Spinal cord (tissue), 9 donors: ENCODE measurements at regions not wholly inside any gene's neighbourhood (a gene's known extent, or its start where the extent isn't known, plus 50 kb on each side); places are given as distances from the start of the nearest gene placed in this dataset.

ENCODE experiments used
- DNase-seq, 6 donors: peaks; one replicate each; pipeline versions ENCODE4 v3.0.0 to v3.0.0-alpha.2; 2013 to 2015; ENCODE audit warnings: low spot score in 6 of 6, low read depth in 4 of 6
- H3K27ac ChIP-seq: one replicate; pipeline ENCODE4 v1.5.1; 2013; ENCODE audit warnings: low read depth, low read length, control low read depth
- H3K27me3 ChIP-seq: one replicate; pipeline ENCODE4 v1.6.1; 2013; ENCODE audit warnings: low read length; ENCODE audit not compliant: control insufficient read depth, insufficient read depth
- H3K36me3 ChIP-seq: one replicate; pipeline ENCODE4 v1.6.1; 2013; ENCODE audit warnings: low read length; ENCODE audit not compliant: control insufficient read depth, insufficient read depth
- H3K4me1 ChIP-seq: one replicate; pipeline ENCODE4 v1.6.1; 2013; ENCODE audit warnings: low read length; ENCODE audit not compliant: control insufficient read depth, insufficient read depth
- H3K4me3 ChIP-seq: one replicate; pipeline ENCODE4 v1.5.1; 2013; ENCODE audit warnings: low read depth, low read length, control low read depth
- H3K9me3 ChIP-seq: one replicate; pipeline ENCODE4 v1.6.1; 2013; ENCODE audit warnings: low read length; ENCODE audit not compliant: control insufficient read depth, insufficient read depth
- WGBS: methylation state at CpG from one replicate; pipeline ENCODE4 v1.1.5; 2013; ENCODE audit warnings: missing lambda C conversion rate; ENCODE audit not compliant: insufficient coverage; 5-methylcytosine and 5-hydroxymethylcytosine counted together
- donor health status: healthy.

DNA sequence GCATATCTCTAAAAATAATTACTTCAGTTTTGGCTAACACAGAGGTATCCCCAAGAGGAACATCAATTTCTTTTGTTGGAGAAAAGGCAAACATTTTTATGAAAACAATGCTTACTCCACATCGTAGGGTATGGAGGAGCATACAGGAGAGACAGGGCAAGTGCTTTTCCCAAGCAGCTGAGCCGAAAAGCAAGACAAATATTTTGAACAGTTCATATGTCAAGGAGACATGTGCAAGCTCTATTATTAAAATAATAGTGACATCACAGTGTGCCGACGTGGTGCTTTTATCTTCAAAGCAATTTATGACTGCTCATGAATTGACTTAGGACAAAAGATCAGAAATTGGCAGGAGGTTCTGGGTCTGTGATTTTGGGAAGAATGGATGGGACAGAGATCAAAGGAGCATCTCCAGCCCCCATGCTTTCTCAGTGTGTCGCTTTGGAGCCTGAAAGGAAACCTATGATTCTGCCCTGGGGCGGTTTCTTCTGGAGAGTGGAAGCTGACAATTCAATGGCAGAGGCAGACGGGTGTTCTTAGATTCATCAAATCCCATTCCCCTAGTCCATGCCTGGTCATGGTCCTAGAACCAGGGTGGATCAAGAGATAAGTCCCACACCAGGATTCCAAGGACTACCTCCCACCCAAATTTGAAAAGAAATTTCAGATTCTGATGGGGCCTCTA lies 97.1 kb downstream of the JCAD start:
- no peak overlapping the region for H3K4me3 ChIP-seq
- no peaks in the 10 kb centered on the region for H3K27me3 ChIP-seq
- DNase-seq: peak in 1 of 6 donors; percentile 67
- H3K36me3 ChIP-seq: no peaks in the 10 kb centered on the region
- no peaks in the 10 kb centered on the region for H3K9me3 ChIP-seq
- H3K27ac ChIP-seq: peak overlapping the region; percentile 4
- peaks cover 14% of the 10 kb centered on the region for H3K4me1 ChIP-seq
- WGBS: 27% methylated on average over 2 of the region's 7 CpGs

DNA sequence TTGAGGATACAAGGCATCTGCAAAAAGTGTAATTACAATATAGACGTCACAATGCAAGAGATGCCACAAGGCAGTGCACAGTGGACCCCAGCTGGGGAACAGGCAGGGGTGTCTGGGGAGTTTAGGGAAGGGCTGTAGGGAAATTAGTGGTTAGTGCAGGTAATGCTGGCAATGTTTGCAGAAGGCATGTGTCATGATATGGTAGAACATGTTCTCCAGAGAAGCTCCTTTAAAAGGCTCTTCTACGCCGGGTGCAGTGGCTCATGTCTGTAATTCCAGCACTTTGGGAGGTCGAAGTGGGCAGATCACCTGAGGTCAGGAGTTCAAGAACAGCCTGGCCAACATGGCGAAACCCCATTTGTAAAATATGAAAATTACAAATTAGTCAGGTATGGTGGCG lies 98.0 kb downstream of the JCAD start:
- Histone ChIP-seq H3K27me3 (no peaks in the 10 kb centered on the region), H3K4me1 (peaks cover 14% of the 10 kb centered on the region), H3K4me3 (no peak overlapping the region), H3K27ac (peak overlapping the region; percentile 49), H3K9me3 (no peaks in the 10 kb centered on the region), H3K36me3 (no peaks in the 10 kb centered on the region)
- WGBS: 100% methylated on average over 1 of the region's 6 CpGs
- DNase-seq: no peak

DNA sequence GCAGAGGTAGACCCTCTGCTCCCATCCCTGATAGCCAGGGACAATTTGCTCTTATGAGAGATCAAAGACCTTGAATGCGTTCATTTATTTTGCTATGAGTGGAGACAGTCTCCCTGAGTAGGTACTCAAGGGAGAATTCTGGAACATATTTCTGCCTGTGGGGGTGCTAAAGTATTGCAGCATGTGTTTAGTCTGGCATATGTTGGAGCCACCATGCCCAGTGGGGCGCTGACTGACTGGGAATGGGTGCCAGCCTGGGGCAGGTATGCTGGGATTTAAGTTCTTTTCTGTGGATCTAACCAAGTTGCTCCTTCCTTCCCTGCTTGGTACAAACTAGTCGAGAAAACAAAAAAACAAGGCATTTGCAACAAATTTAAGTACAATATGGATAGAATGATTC lies 99.1 kb downstream of the JCAD start:
- WGBS: 86% methylated on average over 2 of the region's 3 CpGs
- Histone ChIP-seq H3K27ac (peak overlapping the region; percentile 35), H3K9me3 (no peaks in the 10 kb centered on the region), H3K4me1 (peaks cover 14% of the 10 kb centered on the region), H3K36me3 (no peaks in the 10 kb centered on the region), H3K27me3 (no peaks in the 10 kb centered on the region), H3K4me3 (no peak overlapping the region)
- DNase-seq: no peak

DNA sequence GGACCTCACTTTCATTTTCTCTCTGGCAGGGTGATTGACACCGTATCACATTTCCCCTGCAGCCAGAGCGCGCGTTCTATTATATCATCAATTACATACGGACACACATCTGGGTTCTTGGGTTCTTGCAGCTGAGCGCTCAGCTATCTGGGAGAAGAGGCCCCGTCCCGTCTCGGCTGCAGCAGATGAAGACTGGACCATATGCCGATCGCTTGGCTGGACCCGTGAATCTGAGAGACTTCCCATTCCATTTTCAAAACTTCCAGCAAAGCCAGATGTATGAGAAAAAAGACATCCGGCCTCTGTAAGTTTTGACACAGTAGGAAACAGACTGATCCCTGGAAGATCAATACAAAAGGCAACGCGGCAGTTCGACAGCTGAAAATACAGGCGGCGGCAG lies 99.8 kb downstream of the JCAD start:
- Histone ChIP-seq H3K27me3 (no peaks in the 10 kb centered on the region), H3K27ac (peak overlapping the region; percentile 65), H3K4me1 (peaks cover 14% of the 10 kb centered on the region), H3K9me3 (no peaks in the 10 kb centered on the region), H3K4me3 (no peak overlapping the region), H3K36me3 (no peaks in the 10 kb centered on the region)
- no peak for DNase-seq
- 90% methylated on average over 10 of the region's 18 CpGs for WGBS

DNA sequence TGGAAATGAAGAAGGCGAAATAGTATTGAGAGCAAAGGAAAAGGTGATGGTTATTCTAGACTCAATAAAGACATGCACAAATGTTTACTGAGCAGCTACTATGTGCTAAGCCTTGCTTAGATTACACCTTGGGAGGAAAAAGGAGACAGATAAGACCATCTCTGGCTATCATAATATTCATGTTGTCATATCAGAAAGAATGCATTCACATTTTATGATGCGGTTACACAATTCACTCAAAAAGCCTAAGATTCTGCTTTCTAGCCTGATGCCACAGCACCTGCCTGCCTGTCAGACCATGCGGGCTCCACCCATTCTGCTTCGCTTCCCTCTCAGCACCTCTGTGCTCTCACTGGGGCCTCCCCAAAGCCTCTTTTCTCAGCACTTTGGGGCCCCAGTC lies 100.9 kb downstream of the JCAD start:
- WGBS: 97% methylated on average over 3 of the region's 4 CpGs
- H3K36me3 ChIP-seq: no peaks in the 10 kb centered on the region
- no peak overlapping the region for H3K27ac ChIP-seq
- peaks cover 14% of the 10 kb centered on the region for H3K4me1 ChIP-seq
- H3K9me3 ChIP-seq: no peaks in the 10 kb centered on the region
- H3K4me3 ChIP-seq: no peak overlapping the region
- H3K27me3 ChIP-seq: no peaks in the 10 kb centered on the region
- DNase-seq: no peak

DNA sequence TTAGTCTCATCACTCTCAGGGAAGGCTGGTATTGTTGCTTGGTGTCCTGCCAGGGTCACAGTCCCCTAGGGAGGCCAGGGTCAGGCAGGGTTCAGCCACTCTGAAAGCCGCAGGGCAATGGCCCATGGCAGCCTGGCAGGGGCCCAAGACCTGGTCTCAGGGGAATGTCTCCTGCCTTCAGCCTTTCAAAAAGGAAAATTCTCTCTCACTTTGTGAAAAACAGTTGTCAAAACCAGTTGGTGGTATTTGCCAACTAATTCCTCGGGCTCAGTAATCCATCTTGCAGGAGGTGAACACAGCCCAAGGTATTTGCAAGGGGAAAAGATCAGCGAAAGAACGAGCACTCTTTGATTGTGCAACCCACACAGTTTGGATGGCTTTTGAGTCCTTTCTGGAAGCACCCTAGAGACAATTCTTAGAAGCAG lies 101.5 kb downstream of the JCAD start:
- no peaks in the 10 kb centered on the region for H3K27me3 ChIP-seq
- no peak for DNase-seq
- no peaks in the 10 kb centered on the region for H3K36me3 ChIP-seq
- H3K9me3 ChIP-seq: no peaks in the 10 kb centered on the region
- H3K27ac ChIP-seq: no peak overlapping the region
- H3K4me1 ChIP-seq: peaks cover 14% of the 10 kb centered on the region
- no peak overlapping the region for H3K4me3 ChIP-seq
- 24% methylated on average over 2 of the region's 4 CpGs for WGBS

DNA sequence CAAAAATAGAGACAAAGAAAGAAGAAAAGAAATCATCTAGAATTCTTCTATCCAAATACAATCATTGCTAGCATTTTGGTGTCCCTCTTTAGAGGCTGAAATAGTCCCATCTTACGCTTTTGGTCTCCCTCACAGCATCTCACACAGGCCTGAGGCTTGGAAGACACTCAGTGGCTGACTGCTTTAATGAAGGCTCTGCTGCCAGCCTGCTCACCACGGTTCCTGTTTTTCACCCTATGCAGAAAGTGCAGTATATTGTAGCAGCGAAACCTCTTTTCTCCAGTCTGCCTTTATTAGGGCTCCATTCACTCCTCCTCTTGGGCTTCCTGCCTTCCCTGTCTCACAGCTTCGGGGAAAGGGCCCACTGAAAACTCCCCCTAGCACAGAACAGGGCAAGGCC lies 102.2 kb downstream of the JCAD start:
- no peak for DNase-seq
- peaks cover 14% of the 10 kb centered on the region for H3K4me1 ChIP-seq
- no peak overlapping the region for H3K27ac ChIP-seq
- no peak overlapping the region for H3K4me3 ChIP-seq
- 50% methylated on average over 2 of the region's 4 CpGs for WGBS
- H3K9me3 ChIP-seq: no peaks in the 10 kb centered on the region
- no peaks in the 10 kb centered on the region for H3K27me3 ChIP-seq
- H3K36me3 ChIP-seq: no peaks in the 10 kb centered on the region

DNA sequence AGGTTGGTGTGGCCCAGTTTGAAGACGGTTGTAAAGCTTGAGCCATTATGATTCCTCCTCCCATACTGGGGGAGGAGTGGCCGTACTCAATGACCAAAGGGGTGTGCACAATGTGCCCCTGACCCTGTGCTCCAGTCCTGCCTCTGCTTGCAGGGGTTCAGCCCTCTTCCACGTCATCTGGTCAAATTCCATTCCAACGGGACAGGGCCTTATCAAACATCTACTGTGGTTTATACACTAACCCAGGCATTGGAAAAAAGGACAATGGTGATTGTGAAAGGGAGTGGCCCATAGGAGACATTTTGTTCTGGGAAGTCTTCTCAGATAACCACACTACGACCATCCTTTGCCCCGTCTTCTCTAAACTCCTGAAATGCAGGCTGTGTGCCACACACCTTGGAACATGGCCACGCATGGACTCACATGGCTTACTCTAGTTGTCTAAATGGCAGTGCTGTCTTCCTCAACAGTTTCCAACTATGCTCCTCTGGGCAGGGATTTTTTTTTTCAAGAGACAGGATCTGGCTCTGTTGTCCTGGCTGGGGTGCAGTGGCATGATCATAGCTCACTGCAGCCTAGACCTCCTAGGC lies 103.0 kb downstream of the JCAD start:
- no peak for DNase-seq
- Histone ChIP-seq H3K27ac (no peak overlapping the region), H3K4me3 (no peak overlapping the region), H3K4me1 (peaks cover 14% of the 10 kb centered on the region), H3K36me3 (no peaks in the 10 kb centered on the region), H3K27me3 (no peaks in the 10 kb centered on the region), H3K9me3 (no peaks in the 10 kb centered on the region)
- WGBS: 100% methylated on average over 4 of the region's 7 CpGs

DNA sequence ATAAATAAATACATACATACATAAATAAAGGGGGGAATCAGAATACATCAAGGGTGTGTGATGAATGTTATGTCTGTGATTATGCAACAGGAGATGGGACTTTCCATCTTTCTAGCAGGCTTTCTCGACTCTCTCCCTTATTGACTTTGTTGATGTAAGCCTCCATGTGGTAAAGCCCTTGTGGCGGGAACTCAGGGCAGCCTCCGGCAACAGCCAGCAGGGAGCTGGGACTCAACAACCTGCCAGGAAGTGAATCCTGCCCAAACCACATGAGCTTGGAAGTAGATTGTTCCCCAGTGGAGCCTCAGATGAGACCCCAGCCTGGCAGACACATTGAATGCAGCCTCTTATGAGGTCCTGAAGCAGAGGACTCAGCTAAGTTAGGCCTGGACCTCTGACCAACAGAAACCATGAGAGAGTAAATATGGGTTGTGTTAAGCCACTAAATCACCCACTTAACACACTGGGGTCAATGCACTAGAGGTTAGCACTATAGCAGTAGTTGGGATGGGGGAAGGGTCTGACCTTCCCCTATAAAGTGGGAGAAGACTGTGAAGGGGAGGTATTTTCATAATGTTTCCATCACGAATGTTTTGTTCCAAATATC lies 104.0 kb downstream of the JCAD start:
- Histone ChIP-seq H3K27me3 (no peaks in the 10 kb centered on the region), H3K36me3 (no peaks in the 10 kb centered on the region), H3K9me3 (no peaks in the 10 kb centered on the region), H3K27ac (no peak overlapping the region), H3K4me3 (no peak overlapping the region), H3K4me1 (peaks cover 13% of the 10 kb centered on the region)
- 88% methylated on average over 4 of the region's 4 CpGs for WGBS
- DNase-seq: no peak

DNA sequence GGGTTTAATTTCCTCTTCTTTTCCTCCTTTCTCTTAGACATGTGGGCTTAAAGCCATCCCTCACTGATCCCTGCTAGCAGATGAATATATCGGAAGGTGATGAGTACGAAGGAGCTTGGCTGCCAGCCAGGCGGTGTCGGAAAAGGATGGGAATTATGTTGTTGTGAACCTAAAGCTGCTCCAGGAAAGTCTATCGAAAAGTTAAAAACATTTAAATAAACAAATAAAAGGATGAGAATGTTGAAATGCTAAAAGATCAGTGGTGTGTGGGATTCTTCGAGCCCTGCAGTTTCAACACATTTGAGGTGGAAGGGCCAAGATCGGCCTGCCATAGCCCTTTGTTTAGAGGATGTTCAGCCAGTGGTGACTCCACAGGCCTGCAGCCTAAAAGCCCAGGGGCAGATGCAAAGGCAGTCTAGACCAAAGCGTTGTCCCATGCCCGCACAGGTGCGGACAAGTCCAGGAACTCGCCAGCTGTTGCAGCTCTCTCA lies 107.9 kb downstream of the JCAD start:
- Histone ChIP-seq H3K4me1 (peaks cover 3% of the 10 kb centered on the region), H3K4me3 (no peak overlapping the region), H3K36me3 (no peaks in the 10 kb centered on the region), H3K27me3 (no peaks in the 10 kb centered on the region), H3K9me3 (no peaks in the 10 kb centered on the region), H3K27ac (no peak overlapping the region)
- whole genome bisulfite sequencing: 75% methylated on average over 6 of the region's 11 CpGs
- DNase-seq: peak in 2 of 6 donors; percentile 34 to 70
